ENCODE measurements at regions not wholly inside any gene's neighbourhood (a gene's known extent, or its start where the extent isn't known, plus 50 kb on each side); places are given as distances from the start of the nearest gene placed in this dataset.

DNA sequence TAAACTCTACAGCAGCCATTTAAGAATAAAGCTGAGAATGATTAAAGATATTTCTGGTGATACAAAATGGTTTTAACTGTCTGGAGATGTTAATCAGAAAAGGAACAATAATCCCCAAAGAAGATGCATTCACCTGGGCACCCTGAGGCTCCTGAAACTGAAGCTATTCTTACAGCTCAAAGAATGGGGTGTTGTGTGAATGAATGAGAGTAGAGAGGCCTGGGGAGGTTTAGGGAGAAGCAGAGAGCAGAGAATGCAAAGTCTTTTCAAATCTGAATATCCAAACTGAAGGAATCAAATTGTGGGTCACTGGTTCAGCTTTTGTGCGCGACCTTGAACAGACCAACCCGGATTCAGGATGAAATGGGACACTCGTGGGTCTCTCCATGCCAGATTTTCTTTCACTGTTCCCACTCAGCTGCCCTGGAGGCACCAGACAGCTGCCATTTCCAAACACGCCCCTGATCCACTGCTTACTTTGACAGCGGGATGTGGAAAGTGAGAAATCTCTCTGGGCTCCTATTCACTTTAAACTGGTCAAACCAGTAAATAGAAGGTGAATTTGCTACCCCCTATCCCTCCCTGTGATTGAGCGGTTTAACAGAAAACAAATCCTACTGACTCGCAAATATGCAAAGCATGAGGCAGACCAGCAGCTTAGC lies 485.5 kb upstream of the THBS1 start:
- H3K4me2 ChIP-seq (ENCODE audit: low read depth, low read length): no peak overlapping the region
- H3K9me3 ChIP-seq (replicated peaks; ENCODE audit: insufficient read depth, low read length): no peaks in the 10 kb centered on the region
- H3K9me2 ChIP-seq (replicated peaks; ENCODE audit: insufficient read depth, low read length): no peaks in the 10 kb centered on the region
- H3K9ac ChIP-seq (ENCODE audit: low read length): no peak overlapping the region
- no peaks in the 10 kb centered on the region for H3K79me2 ChIP-seq (ENCODE audit: low read length)
- TF ChIP-seq, protein P1, sequence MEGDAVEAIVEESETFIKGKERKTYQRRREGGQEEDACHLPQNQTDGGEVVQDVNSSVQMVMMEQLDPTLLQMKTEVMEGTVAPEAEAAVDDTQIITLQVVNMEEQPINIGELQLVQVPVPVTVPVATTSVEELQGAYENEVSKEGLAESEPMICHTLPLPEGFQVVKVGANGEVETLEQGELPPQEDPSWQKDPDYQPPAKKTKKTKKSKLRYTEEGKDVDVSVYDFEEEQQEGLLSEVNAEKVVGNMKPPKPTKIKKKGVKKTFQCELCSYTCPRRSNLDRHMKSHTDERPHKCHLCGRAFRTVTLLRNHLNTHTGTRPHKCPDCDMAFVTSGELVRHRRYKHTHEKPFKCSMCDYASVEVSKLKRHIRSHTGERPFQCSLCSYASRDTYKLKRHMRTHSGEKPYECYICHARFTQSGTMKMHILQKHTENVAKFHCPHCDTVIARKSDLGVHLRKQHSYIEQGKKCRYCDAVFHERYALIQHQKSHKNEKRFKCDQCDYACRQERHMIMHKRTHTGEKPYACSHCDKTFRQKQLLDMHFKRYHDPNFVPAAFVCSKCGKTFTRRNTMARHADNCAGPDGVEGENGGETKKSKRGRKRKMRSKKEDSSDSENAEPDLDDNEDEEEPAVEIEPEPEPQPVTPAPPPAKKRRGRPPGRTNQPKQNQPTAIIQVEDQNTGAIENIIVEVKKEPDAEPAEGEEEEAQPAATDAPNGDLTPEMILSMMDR (IDR thresholded peaks at IDR 0.05; ENCODE audit: low read length): no peak
- TF ChIP-seq EZH2 (optimal IDR thresholded peaks at IDR 0.05; ENCODE audit: low read depth, low read length) (no peak), EZH2phosphoT487 (IDR thresholded peaks at IDR 0.05; ENCODE audit: low read length) (no peak)
- H4K20me1 ChIP-seq (ENCODE audit: insufficient read depth, low read length): no peaks in the 10 kb centered on the region
- H3K36me3 ChIP-seq (replicated peaks; ENCODE audit: insufficient read depth, low read length): no peaks in the 10 kb centered on the region
- H2AFZ ChIP-seq (ENCODE audit: low read length): no peak overlapping the region
- peak; percentile 32 for DNase-seq
- H3K27ac ChIP-seq (ENCODE audit: low read length): no peak overlapping the region
- no peaks in the 10 kb centered on the region for H3K27me3 ChIP-seq (replicated peaks; ENCODE audit: insufficient read depth, low read length)
- H3F3A ChIP-seq (ENCODE audit: insufficient read depth, low read length): no peaks in the 10 kb centered on the region
- H3K4me3 ChIP-seq (ENCODE audit: low read length): no peak overlapping the region
- H3K4me1 ChIP-seq (ENCODE audit: low read length): no peaks in the 10 kb centered on the region

DNA sequence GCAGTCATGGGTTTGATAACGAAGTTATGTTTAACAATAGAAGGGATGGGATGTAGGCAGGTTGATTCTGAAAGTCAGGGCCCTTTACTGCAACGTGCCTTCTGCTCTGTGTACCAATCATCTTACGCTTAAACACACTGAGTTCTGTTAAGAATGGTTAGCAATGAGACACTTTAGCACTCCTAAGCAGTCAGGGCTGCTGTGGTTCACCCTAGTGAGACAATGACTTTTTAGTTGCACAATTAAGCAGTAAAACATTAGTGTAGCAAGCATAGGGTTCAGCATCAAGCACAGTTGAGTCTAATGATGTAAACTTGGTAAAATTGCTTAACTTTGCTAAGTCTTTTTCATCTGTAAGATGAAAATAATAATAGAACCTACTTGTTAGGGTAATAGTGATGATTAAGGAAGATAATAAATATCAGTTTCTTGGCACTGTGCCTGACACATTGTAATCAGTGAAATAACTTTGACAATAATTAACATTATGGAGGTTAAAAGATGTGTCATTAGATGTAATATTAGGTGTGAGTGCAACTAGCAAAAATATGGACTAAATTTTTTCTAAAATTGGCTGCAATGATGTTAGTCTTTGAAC lies 484.2 kb upstream of the THBS1 start:
- Histone ChIP-seq H3K9me3 (replicated peaks; ENCODE audit: insufficient read depth, low read length) (no peaks in the 10 kb centered on the region), H4K20me1 (ENCODE audit: insufficient read depth, low read length) (no peaks in the 10 kb centered on the region), H3K9ac (ENCODE audit: low read length) (no peak overlapping the region), H3F3A (ENCODE audit: insufficient read depth, low read length) (no peaks in the 10 kb centered on the region), H3K27me3 (replicated peaks; ENCODE audit: insufficient read depth, low read length) (no peaks in the 10 kb centered on the region), H3K79me2 (ENCODE audit: low read length) (no peaks in the 10 kb centered on the region), H2AFZ (ENCODE audit: low read length) (no peak overlapping the region), H3K27ac (ENCODE audit: low read length) (no peak overlapping the region), H3K36me3 (replicated peaks; ENCODE audit: insufficient read depth, low read length) (no peaks in the 10 kb centered on the region), H3K4me3 (ENCODE audit: low read length) (no peak overlapping the region), H3K9me2 (replicated peaks; ENCODE audit: insufficient read depth, low read length) (no peaks in the 10 kb centered on the region), H3K4me1 (ENCODE audit: low read length) (no peaks in the 10 kb centered on the region), H3K4me2 (ENCODE audit: low read depth, low read length) (no peak overlapping the region)
- no peak for DNase-seq
- TF ChIP-seq EZH2phosphoT487 (IDR thresholded peaks at IDR 0.05; ENCODE audit: low read length): no peak
- TF ChIP-seq, protein P1 (IDR thresholded peaks at IDR 0.05; ENCODE audit: low read length): no peak
- TF ChIP-seq EZH2 (optimal IDR thresholded peaks at IDR 0.05; ENCODE audit: low read depth, low read length): no peak

DNA sequence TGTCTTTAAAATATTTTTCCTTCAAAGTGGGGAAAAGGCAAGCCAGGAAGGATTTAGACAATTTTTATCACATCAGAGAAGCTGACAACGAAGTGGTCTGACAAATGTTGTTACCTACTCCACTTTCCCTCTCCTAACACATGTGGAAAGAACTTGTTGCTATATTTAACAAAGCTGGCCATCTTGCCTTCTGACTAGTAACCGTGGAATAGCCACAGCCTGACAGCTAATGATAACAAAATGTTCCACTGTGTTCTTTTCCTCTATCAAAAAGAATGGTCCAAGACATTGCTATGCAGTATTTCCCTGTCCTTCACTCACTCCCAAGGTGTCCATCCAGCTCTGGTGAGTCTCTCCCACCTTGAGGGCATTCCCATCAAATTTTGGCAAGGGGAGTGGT lies 481.4 kb upstream of the THBS1 start:
- no peaks in the 10 kb centered on the region for H3K27me3 ChIP-seq (replicated peaks; ENCODE audit: insufficient read depth, low read length)
- no peaks in the 10 kb centered on the region for H3F3A ChIP-seq (ENCODE audit: insufficient read depth, low read length)
- H3K9me3 ChIP-seq (replicated peaks; ENCODE audit: insufficient read depth, low read length): no peaks in the 10 kb centered on the region
- DNase-seq: no peak
- no peaks in the 10 kb centered on the region for H3K79me2 ChIP-seq (ENCODE audit: low read length)
- H3K4me3 ChIP-seq (ENCODE audit: low read length): no peak overlapping the region
- H3K36me3 ChIP-seq (replicated peaks; ENCODE audit: insufficient read depth, low read length): no peaks in the 10 kb centered on the region
- no peak overlapping the region for H2AFZ ChIP-seq (ENCODE audit: low read length)
- H3K9me2 ChIP-seq (replicated peaks; ENCODE audit: insufficient read depth, low read length): no peaks in the 10 kb centered on the region
- H3K9ac ChIP-seq (ENCODE audit: low read length): no peak overlapping the region
- TF ChIP-seq EZH2phosphoT487 (IDR thresholded peaks at IDR 0.05; ENCODE audit: low read length) (no peak), EZH2 (optimal IDR thresholded peaks at IDR 0.05; ENCODE audit: low read depth, low read length) (no peak)
- TF ChIP-seq, protein P1 (IDR thresholded peaks at IDR 0.05; ENCODE audit: low read length): no peak
- no peaks in the 10 kb centered on the region for H4K20me1 ChIP-seq (ENCODE audit: insufficient read depth, low read length)
- H3K4me2 ChIP-seq (ENCODE audit: low read depth, low read length): no peak overlapping the region
- H3K27ac ChIP-seq (ENCODE audit: low read length): no peak overlapping the region
- no peaks in the 10 kb centered on the region for H3K4me1 ChIP-seq (ENCODE audit: low read length)

Data from MM.1S (cell line).